ENCODE measurements at regions not wholly inside any gene's neighbourhood (a gene's known extent, or its start where the extent isn't known, plus 50 kb on each side); places are given as distances from the start of the nearest gene placed in this dataset.
"Not testable (repeated sequence)": the region's sequence is repeated elsewhere in the genome, so short reads cannot be mapped to it uniquely, and the experiment has no call there.

DNA sequence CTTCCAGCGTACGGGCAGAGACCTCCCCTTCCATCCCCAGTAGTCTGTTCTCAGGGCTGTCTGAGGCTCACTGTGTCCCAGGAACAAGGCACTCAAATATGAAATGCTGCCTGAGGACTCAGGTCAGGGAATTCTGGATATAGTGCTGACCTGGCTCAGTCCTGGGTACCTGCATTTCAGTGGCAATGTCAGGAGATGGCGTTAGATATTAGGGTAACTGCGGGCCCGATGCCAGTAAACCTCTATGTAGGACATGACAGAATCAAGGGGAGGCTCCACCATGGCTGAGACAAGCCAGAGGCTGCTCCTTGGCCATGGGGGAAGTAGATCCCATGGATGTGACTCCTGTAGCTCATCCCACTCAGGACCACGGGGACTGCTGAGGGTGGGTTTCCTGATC lies 131.7 kb downstream of the ZNF280B start:
- TF ChIP-seq CTCF, POLR2A (IDR thresholded peaks at IDR 0.05): not testable (repeated sequence)

Measured in uterus (tissue), 2 donors.